ENCODE measurements at regions not wholly inside any gene's neighbourhood (a gene's known extent, or its start where the extent isn't known, plus 50 kb on each side); places are given as distances from the start of the nearest gene placed in this dataset.
A peak's percentile ranks its signal among the peaks of the same experiment; 100 is the strongest.

DNA sequence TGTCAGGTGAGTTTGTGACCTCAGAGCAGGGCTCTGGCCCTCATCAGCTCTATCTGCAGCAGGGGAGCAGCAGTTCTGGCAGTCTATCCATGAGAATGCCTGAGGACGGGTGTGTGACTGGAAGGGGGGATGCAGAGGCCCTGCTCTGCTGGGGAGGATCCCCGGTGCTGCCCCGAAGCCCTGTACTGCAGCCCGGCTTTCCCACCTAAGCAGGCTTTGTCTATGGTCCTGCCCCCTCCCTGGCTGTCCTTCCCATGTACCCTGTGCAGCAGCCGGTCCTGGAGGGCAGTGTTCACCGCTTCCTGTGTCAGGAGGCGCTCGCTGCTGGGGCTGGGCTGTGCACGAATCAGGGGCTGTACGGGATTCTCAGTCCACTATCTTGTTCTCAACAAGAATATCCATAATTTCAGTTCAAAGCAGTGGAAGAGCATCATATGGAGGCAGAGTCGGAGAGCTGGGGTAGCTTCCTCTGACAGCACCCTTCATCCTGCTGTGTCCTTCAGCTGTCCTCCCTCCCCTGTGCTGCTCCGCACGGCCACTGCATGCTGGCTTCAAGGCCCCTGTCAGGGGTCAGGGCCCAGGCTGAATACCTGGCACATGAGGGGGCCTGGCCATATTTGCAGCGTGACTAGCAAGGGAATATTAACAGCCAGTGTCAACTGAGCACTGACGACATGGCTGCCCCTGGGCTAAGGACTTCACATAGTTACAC, 125.2 kb downstream of the CTTN start:
- H3K4me2 ChIP-seq: peak overlapping the region; percentile 71
- H3K4me3 ChIP-seq: no peak overlapping the region
- no peaks in the 10 kb centered on the region for H3K27me3 ChIP-seq (ENCODE audit: insufficient read depth)
- H3K79me2 ChIP-seq (replicated peaks; ENCODE audit: insufficient read depth): 0 out of 2 replicates have a peak, but pooled peaks cover 7% of the 10 kb centered on the region
- Mint-ChIP-seq H3K27ac (no peak overlapping the region), H3K27me3 (ENCODE audit: insufficient read depth, low read depth, poor library complexity) (peaks cover 27% of the 10 kb centered on the region), H3K4me1 (peaks cover 70% of the 10 kb centered on the region), H3K36me3 (ENCODE audit: low read depth) (no peaks in the 10 kb centered on the region; the same call in 2 of the 3 replicates), H3K9me3 (no peaks in the 10 kb centered on the region), H3K4me3 (no peak overlapping the region)
- no peak overlapping the region for H3K27ac ChIP-seq (ENCODE audit: low read depth)
- H3K36me3 ChIP-seq (ENCODE audit: insufficient read depth): no peaks in the 10 kb centered on the region
- H2AFZ ChIP-seq: no peak overlapping the region
- no peaks in the 10 kb centered on the region; the same call in 1 of the 2 replicates for H4K20me1 ChIP-seq (replicated peaks; ENCODE audit: insufficient read depth)
- no peak for DNase-seq (ENCODE audit: low spot score)
- no peaks in the 10 kb centered on the region for H3K9me2 ChIP-seq (ENCODE audit: insufficient read depth)
- H3F3A ChIP-seq (replicated peaks; ENCODE audit: low read depth): no peaks in the 10 kb centered on the region
- peak; percentile 19 for ATAC-seq
- H3K4me1 ChIP-seq (ENCODE audit: insufficient read depth): peaks cover 25% of the 10 kb centered on the region
- TF ChIP-seq, protein P1, sequence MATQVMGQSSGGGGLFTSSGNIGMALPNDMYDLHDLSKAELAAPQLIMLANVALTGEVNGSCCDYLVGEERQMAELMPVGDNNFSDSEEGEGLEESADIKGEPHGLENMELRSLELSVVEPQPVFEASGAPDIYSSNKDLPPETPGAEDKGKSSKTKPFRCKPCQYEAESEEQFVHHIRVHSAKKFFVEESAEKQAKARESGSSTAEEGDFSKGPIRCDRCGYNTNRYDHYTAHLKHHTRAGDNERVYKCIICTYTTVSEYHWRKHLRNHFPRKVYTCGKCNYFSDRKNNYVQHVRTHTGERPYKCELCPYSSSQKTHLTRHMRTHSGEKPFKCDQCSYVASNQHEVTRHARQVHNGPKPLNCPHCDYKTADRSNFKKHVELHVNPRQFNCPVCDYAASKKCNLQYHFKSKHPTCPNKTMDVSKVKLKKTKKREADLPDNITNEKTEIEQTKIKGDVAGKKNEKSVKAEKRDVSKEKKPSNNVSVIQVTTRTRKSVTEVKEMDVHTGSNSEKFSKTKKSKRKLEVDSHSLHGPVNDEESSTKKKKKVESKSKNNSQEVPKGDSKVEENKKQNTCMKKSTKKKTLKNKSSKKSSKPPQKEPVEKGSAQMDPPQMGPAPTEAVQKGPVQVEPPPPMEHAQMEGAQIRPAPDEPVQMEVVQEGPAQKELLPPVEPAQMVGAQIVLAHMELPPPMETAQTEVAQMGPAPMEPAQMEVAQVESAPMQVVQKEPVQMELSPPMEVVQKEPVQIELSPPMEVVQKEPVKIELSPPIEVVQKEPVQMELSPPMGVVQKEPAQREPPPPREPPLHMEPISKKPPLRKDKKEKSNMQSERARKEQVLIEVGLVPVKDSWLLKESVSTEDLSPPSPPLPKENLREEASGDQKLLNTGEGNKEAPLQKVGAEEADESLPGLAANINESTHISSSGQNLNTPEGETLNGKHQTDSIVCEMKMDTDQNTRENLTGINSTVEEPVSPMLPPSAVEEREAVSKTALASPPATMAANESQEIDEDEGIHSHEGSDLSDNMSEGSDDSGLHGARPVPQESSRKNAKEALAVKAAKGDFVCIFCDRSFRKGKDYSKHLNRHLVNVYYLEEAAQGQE (IDR thresholded peaks at IDR 0.05; ENCODE audit: unreplicated experiment): no peak
- TF ChIP-seq EZH2phosphoT487 (IDR thresholded peaks at IDR 0.05; ENCODE audit: unreplicated experiment): no peak

- Mint-ChIP-seq H3K36me3 (ENCODE audit: low read depth) (no peaks in the 10 kb centered on the region; the same call in 2 of the 3 replicates), H3K27me3 (ENCODE audit: insufficient read depth, low read depth, poor library complexity) (peaks cover 27% of the 10 kb centered on the region), H3K27ac (peak overlapping the region; percentile 54), H3K4me1 (peaks cover 70% of the 10 kb centered on the region), H3K4me3 (peak overlapping the region; percentile 29; the same call in 1 of the 3 replicates), H3K9me3 (no peaks in the 10 kb centered on the region)
- Histone ChIP-seq H3K27ac (ENCODE audit: low read depth) (peak overlapping the region; percentile 78; the same call in 1 of the 2 replicates), H3K9me2 (ENCODE audit: insufficient read depth) (no peaks in the 10 kb centered on the region), H3K4me3 (no peak overlapping the region), H3K4me2 (peak overlapping the region; percentile 71), H3F3A (replicated peaks; ENCODE audit: low read depth) (no peaks in the 10 kb centered on the region), H3K27me3 (ENCODE audit: insufficient read depth) (no peaks in the 10 kb centered on the region), H3K79me2 (replicated peaks; ENCODE audit: insufficient read depth) (0 out of 2 replicates have a peak, but pooled peaks cover 7% of the 10 kb centered on the region), H3K36me3 (ENCODE audit: insufficient read depth) (no peaks in the 10 kb centered on the region), H4K20me1 (replicated peaks; ENCODE audit: insufficient read depth) (no peaks in the 10 kb centered on the region; the same call in 1 of the 2 replicates), H3K4me1 (ENCODE audit: insufficient read depth) (peaks cover 25% of the 10 kb centered on the region), H2AFZ (no peak overlapping the region)
- ATAC-seq: peak; percentile 15
- DNase-seq (ENCODE audit: low spot score): peak; percentile 65
- TF ChIP-seq, protein P1 (IDR thresholded peaks at IDR 0.05; ENCODE audit: unreplicated experiment): no peak
- TF ChIP-seq CTCF (conservative IDR thresholded peaks at IDR 0.05; ENCODE audit: low read depth in 2 of 2): no peak
- TF ChIP-seq JUNB (IDR thresholded peaks at IDR 0.05; ENCODE audit: unreplicated experiment): no peak
Observed at GRCh38 chr11:70524096-70524922, 126.0 kb downstream of the CTTN start.

Measured in GM23338 (cell line).